Astrocyte (in vitro differentiated cells and primary cell): ENCODE measurements at regions not wholly inside any gene's neighbourhood (a gene's known extent, or its start where the extent isn't known, plus 50 kb on each side); places are given as distances from the start of the nearest gene placed in this dataset.

Source experiments
- CTCF ChIP-seq: IDR thresholded peaks from 2 replicates; pipeline ENCODE4 v1.5.1; 2011; ENCODE audit warnings: low read depth, mild to moderate bottlenecking, inconsistent platforms, low read length, moderate library complexity; ENCODE audit not compliant: insufficient read depth
- EZH2 ChIP-seq: IDR thresholded peaks from 2 replicates; pipeline ENCODE4 v1.6.1; 2012; ENCODE audit warnings: mild to moderate bottlenecking, low read length, inconsistent platforms; ENCODE audit not compliant: insufficient read depth

- no peak for TF ChIP-seq CTCF
- TF ChIP-seq EZH2 = no peak
These were observed 161.0 kb upstream of the PFN2 start for GRCh38 chr3:150131663-150132062.
